GM23338 (cell line): ENCODE measurements at regions not wholly inside any gene's neighbourhood (a gene's known extent, or its start where the extent isn't known, plus 50 kb on each side); places are given as distances from the start of the nearest gene placed in this dataset.

ENCODE experiments used
- ATAC-seq: fragments of 200-7000 bp; cut with Tn5 transposase; 3 replicates; pipeline ENCODE4 v1.9.1; 2020
- DNase-seq: peaks from one replicate; pipeline ENCODE4 v3.0.0-alpha.2; 2015; ENCODE audit warnings: low spot score
- H2AFZ ChIP-seq: fragments of 200-600 bp; sonication (generic); 2 replicates; pipeline ENCODE4 v1.8.0; 2016; ENCODE audit warnings: antibody characterized with exemption, mild to moderate bottlenecking, moderate library complexity
- H3F3A ChIP-seq: fragments of 200-600 bp; sonication (generic); replicated peaks from 2 replicates; pipeline ENCODE4 v1.8.0; 2017; ENCODE audit warnings: antibody characterized with exemption, mixed run types, low read depth
- H3K27ac ChIP-seq: fragments of 200-600 bp; sonication (generic); 2 replicates; pipeline ENCODE4 v1.6.1; 2016; ENCODE audit warnings: low read depth
- H3K27me3 ChIP-seq: fragments of 200-600 bp; sonication (generic); 2 replicates; pipeline ENCODE4 v1.8.0; 2016; ENCODE audit warnings: mild to moderate bottlenecking, mixed run types, moderate library complexity; ENCODE audit not compliant: insufficient read depth
- H3K36me3 ChIP-seq: fragments of 200-600 bp; sonication (generic); 2 replicates; pipeline ENCODE4 v1.8.0; 2016; ENCODE audit warnings: mild to moderate bottlenecking; ENCODE audit not compliant: insufficient read depth
- H3K4me1 ChIP-seq: fragments of 200-600 bp; sonication (generic); 2 replicates; pipeline ENCODE4 v1.8.0; 2016; ENCODE audit warnings: mild to moderate bottlenecking, moderate library complexity; ENCODE audit not compliant: insufficient read depth
- H3K4me2 ChIP-seq: fragments of 200-600 bp; sonication (generic); 2 replicates; pipeline ENCODE4 v1.7.1; 2017; ENCODE audit warnings: mixed run types
- H3K4me3 ChIP-seq: fragments of 200-600 bp; sonication (generic); 2 replicates; pipeline ENCODE4 v1.6.1; 2016; ENCODE audit warnings: mixed run types
- H3K79me2 ChIP-seq: fragments of 200-600 bp; sonication (generic); replicated peaks from 2 replicates; pipeline ENCODE4 v1.8.0; 2017; ENCODE audit warnings: mild to moderate bottlenecking; ENCODE audit not compliant: insufficient read depth
- H3K9me2 ChIP-seq: fragments of 200-600 bp; sonication (generic); 2 replicates; pipeline ENCODE4 v1.8.0; 2017; ENCODE audit not compliant: insufficient read depth
- H4K20me1 ChIP-seq: fragments of 200-600 bp; sonication (generic); replicated peaks from 2 replicates; pipeline ENCODE4 v1.8.0; 2017; ENCODE audit warnings: mild to moderate bottlenecking; ENCODE audit not compliant: insufficient read depth
- H3K27ac Mint-ChIP-seq: 2 replicates; pipeline ENCODE4 v1.8.0; 2020; ENCODE audit warnings: inconsistent platforms, mild to moderate bottlenecking, moderate library complexity, mixed read lengths
- H3K27me3 Mint-ChIP-seq: 3 replicates; pipeline ENCODE4 v1.8.0; 2022; ENCODE audit warnings: low read depth, mild to moderate bottlenecking, moderate library complexity, mixed read lengths, inconsistent platforms; ENCODE audit not compliant: insufficient read depth, poor library complexity
- H3K36me3 Mint-ChIP-seq: 3 replicates; pipeline ENCODE4 v1.8.0; 2021; ENCODE audit warnings: low read depth, mild to moderate bottlenecking, inconsistent platforms, moderate library complexity, mixed read lengths
- H3K4me1 Mint-ChIP-seq: 3 replicates; pipeline ENCODE4 v1.8.0; 2020; ENCODE audit warnings: mild to moderate bottlenecking, inconsistent platforms, mixed read lengths
- H3K4me3 Mint-ChIP-seq: 3 replicates; pipeline ENCODE4 v1.8.0; 2021; ENCODE audit warnings: moderate library complexity, mild to moderate bottlenecking, inconsistent platforms, mixed read lengths
- H3K9me3 Mint-ChIP-seq: 3 replicates; pipeline ENCODE4 v1.8.0; 2020; ENCODE audit warnings: moderate library complexity, mild to moderate bottlenecking, inconsistent platforms, mixed read lengths
- JUNB ChIP-seq: IDR thresholded peaks from one replicate; pipeline ENCODE4 v1.6.1; 2016; ENCODE audit warnings: antibody characterized with exemption; ENCODE audit not compliant: unreplicated experiment
- NANOG ChIP-seq: IDR thresholded peaks from 2 replicates; pipeline ENCODE4 v1.6.1; 2016; ENCODE audit warnings: antibody characterized with exemption, borderline replicate concordance
- POLR2AphosphoS5 ChIP-seq: IDR thresholded peaks from 2 replicates; pipeline ENCODE4 v1.6.1; 2016; ENCODE audit warnings: antibody characterized with exemption, low read depth
- REST ChIP-seq: IDR thresholded peaks from one replicate; pipeline ENCODE4 v1.6.1; 2018; ENCODE audit warnings: antibody characterized with exemption; ENCODE audit not compliant: unreplicated experiment
- STAT1 ChIP-seq: IDR thresholded peaks from one replicate; pipeline ENCODE4 v1.6.1; 2016; ENCODE audit warnings: antibody characterized with exemption; ENCODE audit not compliant: unreplicated experiment
- ZNF114 ChIP-seq: fragments of 250-450 bp; sonication (Bioruptor Pico); IDR thresholded peaks from 2 replicates; pipeline ENCODE4 v1.5.0; 2020; ENCODE audit warnings: mild to moderate bottlenecking, moderate library complexity
- TF ChIP-seq, protein P1 (sequence below): fragments of 250-450 bp; sonication (Bioruptor Pico); IDR thresholded peaks from 2 replicates; pipeline ENCODE4 v1.5.0; 2020; ENCODE audit warnings: mild to moderate bottlenecking, moderate library complexity

DNA sequence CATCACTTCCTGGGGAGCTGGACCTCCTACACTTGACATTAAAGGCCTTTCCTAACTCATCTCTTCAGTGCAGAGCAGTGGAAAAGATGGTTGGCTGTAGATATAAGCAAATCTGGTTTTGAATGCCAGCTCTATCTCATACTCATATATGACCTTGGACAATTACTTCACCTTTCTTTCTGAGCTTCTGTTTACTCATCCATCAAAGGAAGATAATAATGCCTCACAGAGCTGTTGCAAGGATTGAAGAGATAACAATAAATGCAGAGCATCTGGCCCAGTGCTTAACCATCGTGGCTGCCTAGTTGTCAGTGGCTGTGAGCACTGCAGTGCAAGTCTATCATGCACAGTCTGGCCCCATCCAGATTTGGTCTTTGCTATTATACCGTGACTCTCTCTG lies 148.1 kb upstream of the EOLA2 start:
- TF ChIP-seq NANOG, result no peak
- TF ChIP-seq, protein P1, sequence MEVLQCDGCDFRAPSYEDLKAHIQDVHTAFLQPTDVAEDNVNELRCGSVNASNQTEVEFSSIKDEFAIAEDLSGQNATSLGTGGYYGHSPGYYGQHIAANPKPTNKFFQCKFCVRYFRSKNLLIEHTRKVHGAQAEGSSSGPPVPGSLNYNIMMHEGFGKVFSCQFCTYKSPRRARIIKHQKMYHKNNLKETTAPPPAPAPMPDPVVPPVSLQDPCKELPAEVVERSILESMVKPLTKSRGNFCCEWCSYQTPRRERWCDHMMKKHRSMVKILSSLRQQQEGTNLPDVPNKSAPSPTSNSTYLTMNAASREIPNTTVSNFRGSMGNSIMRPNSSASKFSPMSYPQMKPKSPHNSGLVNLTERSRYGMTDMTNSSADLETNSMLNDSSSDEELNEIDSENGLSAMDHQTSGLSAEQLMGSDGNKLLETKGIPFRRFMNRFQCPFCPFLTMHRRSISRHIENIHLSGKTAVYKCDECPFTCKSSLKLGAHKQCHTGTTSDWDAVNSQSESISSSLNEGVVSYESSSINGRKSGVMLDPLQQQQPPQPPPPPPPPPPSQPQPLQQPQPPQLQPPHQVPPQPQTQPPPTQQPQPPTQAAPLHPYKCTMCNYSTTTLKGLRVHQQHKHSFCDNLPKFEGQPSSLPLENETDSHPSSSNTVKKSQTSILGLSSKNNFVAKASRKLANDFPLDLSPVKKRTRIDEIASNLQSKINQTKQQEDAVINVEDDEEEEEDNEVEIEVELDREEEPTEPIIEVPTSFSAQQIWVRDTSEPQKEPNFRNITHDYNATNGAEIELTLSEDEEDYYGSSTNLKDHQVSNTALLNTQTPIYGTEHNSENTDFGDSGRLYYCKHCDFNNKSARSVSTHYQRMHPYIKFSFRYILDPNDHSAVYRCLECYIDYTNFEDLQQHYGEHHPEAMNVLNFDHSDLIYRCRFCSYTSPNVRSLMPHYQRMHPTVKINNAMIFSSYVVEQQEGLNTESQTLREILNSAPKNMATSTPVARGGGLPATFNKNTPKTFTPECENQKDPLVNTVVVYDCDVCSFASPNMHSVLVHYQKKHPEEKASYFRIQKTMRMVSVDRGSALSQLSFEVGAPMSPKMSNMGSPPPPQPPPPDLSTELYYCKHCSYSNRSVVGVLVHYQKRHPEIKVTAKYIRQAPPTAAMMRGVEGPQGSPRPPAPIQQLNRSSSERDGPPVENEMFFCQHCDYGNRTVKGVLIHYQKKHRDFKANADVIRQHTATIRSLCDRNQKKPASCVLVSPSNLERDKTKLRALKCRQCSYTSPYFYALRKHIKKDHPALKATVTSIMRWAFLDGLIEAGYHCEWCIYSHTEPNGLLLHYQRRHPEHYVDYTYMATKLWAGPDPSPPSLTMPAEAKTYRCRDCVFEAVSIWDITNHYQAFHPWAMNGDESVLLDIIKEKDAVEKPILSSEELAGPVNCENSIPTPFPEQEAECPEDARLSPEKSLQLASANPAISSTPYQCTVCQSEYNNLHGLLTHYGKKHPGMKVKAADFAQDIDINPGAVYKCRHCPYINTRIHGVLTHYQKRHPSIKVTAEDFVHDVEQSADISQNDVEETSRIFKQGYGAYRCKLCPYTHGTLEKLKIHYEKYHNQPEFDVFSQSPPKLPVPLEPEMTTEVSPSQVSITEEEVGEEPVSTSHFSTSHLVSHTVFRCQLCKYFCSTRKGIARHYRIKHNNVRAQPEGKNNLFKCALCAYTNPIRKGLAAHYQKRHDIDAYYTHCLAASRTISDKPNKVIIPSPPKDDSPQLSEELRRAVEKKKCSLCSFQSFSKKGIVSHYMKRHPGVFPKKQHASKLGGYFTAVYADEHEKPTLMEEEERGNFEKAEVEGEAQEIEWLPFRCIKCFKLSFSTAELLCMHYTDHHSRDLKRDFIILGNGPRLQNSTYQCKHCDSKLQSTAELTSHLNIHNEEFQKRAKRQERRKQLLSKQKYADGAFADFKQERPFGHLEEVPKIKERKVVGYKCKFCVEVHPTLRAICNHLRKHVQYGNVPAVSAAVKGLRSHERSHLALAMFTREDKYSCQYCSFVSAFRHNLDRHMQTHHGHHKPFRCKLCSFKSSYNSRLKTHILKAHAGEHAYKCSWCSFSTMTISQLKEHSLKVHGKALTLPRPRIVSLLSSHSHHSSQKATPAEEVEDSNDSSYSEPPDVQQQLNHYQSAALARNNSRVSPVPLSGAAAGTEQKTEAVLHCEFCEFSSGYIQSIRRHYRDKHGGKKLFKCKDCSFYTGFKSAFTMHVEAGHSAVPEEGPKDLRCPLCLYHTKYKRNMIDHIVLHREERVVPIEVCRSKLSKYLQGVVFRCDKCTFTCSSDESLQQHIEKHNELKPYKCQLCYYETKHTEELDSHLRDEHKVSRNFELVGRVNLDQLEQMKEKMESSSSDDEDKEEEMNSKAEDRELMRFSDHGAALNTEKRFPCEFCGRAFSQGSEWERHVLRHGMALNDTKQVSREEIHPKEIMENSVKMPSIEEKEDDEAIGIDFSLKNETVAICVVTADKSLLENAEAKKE (CRISPR knock-in tag), result no peak
- no peak for TF ChIP-seq JUNB
- no peak for TF ChIP-seq POLR2AphosphoS5
- TF ChIP-seq STAT1, result no peak
- no peak for TF ChIP-seq ZNF114
- no peak for TF ChIP-seq REST
- Mint-ChIP-seq H3K36me3 (no peaks in the 10 kb centered on the region), H3K27me3 (peaks cover 2% of the 10 kb centered on the region), H3K4me3 (no peak overlapping the region), H3K9me3 (no peaks in the 10 kb centered on the region), H3K27ac (no peak overlapping the region), H3K4me1 (peaks cover 3% of the 10 kb centered on the region; the same call in 2 of the 3 replicates)
- Histone ChIP-seq H3K27me3 (no peaks in the 10 kb centered on the region), H3K4me2 (no peak overlapping the region), H3K36me3 (no peaks in the 10 kb centered on the region), H4K20me1 (no peaks in the 10 kb centered on the region), H3K4me1 (no peaks in the 10 kb centered on the region), H3K4me3 (no peak overlapping the region), H3K27ac (no peak overlapping the region), H3K79me2 (no peaks in the 10 kb centered on the region), H3K9me2 (no peaks in the 10 kb centered on the region), H2AFZ (no peak overlapping the region), H3F3A (no peaks in the 10 kb centered on the region)
- DNase-seq (no peak), ATAC-seq (no peak)
